HG02884 (cell line): ENCODE measurements at regions not wholly inside any gene's neighbourhood (a gene's known extent, or its start where the extent isn't known, plus 50 kb on each side); places are given as distances from the start of the nearest gene placed in this dataset.
"Not testable (repeated sequence)": the region's sequence is repeated elsewhere in the genome, so short reads cannot be mapped to it uniquely, and the experiment has no call there.

Source experiments
- ATAC-seq: cut with Tn5 transposase; IDR thresholded peaks from one replicate; pipeline ENCODE4 v1.9.1; 2021; ENCODE audit warnings: mild to moderate bottlenecking, moderate library complexity; ENCODE audit not compliant: unreplicated experiment

- no peak for ATAC-seq
Observed at GRCh38 chr5:66348387-66349125, 204.5 kb downstream of the SREK1 start.

- no peak for ATAC-seq
Observed at GRCh38 chr5:66351813-66352212, 207.7 kb downstream of the SREK1 start.

GRCh38 chr5:66353186-66353585 is 209.1 kb downstream of the SREK1 start:
- no peak for ATAC-seq

- ATAC-seq: no peak
Observed at GRCh38 chr5:66354422-66354821, 210.3 kb downstream of the SREK1 start.

DNA sequence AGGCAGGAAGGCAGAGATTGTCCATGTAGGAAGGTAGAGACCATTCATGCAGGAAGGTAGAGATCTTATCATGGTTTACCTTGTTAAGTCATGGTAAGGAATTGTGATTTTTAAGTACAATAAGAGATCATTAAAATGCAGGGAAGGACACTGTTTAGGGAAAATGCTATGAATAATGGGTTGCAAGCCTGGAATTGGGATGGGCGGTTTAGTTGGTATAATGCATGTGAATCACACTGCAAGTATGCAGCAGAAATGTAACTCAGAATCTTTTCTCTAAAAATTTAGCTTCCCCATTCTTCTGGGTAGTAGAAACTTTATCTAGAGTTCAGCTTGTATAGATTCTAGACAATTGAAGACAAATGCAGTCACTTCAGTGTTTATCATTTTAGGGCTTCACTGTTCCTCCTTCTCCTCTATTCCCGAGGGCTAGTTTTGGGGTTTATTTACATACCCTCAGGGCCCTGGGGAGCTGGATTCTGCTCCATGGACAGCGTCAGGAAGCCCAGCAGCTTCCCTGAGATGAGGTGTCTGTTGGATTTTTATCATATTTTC is 212.0 kb downstream of the SREK1 start:
- ATAC-seq: no peak

GRCh38 chr5:66358741-66359140 is 214.6 kb downstream of the SREK1 start:
- no peak for ATAC-seq

DNA sequence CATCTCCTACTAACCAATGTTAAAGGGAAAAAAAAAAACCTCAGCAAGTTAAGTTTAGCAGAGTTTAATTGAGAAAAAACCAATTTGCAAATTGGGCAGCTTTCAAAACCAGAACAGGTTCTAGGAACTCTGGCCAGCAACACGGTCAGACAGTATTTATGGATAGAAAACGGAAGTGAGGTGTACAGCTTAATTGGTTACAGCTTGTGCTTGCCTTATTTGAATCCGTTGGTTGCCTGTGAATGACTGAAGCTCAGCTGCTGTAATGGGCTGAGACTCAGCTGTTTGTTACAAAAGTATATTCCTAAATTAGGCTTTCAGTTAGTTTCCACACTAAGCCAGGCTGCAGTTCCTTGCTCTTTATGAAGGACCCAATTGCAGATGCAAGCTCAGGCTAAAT is 217.0 kb downstream of the SREK1 start:
- no peak for ATAC-seq

DNA sequence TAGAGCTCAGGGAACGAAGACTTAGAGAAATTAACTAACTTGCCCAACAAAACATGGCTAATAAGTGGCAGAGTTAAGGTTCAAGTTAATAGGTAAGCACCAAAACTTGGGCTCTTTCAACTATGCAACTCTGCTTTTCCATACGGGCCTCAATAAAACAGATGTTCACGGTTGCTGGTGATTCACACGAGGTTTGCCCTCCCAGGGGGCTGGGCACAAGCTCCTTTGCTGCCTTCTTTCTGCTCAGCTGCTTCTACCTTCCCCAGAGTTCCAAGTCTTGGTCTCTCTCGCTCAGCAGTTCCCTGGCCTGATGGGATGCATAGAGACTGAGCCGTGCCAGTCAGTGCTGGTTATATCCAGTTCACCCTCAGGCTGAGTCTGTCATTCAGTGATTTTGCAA is 217.9 kb downstream of the SREK1 start:
- no peak for ATAC-seq

GRCh38 chr5:66362687-66363086 is 218.6 kb downstream of the SREK1 start:
- ATAC-seq: no peak

- ATAC-seq: no peak
Observed at GRCh38 chr5:66363097-66363496, 219.0 kb downstream of the SREK1 start.

DNA sequence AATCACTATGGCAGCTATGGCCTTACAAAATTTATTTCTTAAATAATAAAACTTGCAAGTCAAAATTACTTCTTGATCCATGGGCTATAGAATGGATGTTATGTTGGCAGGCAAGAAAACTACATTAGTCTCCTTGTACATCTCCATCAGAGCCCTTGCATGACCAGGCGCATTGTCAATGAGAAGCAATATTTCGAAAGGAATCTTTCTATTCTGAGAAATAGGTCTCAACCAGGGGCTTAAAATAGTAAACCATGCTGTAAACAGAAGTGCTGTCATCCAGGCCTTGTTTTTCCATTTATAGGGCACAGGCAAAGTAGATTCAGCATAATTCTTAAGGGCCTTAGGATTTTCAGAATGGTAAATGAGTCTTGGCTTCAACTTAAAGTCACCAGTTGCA is 220.1 kb downstream of the SREK1 start:
- no peak for ATAC-seq

DNA sequence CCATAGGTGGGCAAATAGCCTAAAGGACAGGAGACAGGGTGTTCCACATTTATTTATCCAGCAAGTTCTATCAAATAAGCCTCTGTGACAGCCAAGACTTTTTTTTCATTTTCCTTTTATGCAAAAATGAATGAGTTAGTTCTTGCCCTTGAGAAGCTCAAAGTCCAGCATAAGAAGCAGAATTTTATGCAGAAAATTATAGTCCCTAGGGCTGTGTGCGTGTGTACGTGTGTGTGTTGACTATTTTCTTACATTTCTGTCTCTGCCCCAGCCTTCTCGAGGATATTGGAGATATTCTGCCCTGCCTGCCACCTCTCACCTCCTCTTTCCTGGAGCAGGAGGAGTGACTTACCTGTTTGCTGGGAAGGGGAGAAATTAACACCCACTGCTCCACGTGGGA is 221.9 kb downstream of the SREK1 start:
- no peak for ATAC-seq

- ATAC-seq: no peak
Observed at GRCh38 chr5:66367814-66368541, 223.9 kb downstream of the SREK1 start.

- no peak for ATAC-seq
Observed at GRCh38 chr5:66368811-66369210, 224.7 kb downstream of the SREK1 start.

GRCh38 chr5:66377747-66378146 is 218.4 kb upstream of the MAST4 start:
- ATAC-seq: no peak

GRCh38 chr5:66378407-66378806 is 217.8 kb upstream of the MAST4 start:
- no peak for ATAC-seq

- no peak for ATAC-seq
Observed at GRCh38 chr5:66382152-66382551, 214.0 kb upstream of the MAST4 start.

DNA sequence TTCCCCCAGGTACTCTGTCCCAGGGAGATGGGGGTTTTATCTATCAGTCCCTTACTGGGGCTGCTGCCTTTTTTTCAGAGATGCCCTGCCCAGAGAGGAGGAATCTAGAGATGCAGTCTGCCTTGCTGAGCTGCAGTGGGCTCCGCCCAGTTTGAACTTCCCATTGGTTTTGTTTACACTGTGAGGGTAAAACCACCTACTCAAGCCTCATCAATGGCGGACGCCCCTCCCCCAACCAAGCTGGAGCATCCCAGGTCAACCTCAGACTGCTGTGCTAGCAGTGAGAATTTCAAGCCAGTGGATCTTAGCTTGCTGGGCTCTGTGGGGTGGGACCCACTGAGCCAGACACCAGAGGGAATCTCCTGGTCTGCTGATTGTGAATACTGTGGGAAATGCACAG is 191.0 kb upstream of the MAST4 start:
- ATAC-seq: not testable (repeated sequence)

DNA sequence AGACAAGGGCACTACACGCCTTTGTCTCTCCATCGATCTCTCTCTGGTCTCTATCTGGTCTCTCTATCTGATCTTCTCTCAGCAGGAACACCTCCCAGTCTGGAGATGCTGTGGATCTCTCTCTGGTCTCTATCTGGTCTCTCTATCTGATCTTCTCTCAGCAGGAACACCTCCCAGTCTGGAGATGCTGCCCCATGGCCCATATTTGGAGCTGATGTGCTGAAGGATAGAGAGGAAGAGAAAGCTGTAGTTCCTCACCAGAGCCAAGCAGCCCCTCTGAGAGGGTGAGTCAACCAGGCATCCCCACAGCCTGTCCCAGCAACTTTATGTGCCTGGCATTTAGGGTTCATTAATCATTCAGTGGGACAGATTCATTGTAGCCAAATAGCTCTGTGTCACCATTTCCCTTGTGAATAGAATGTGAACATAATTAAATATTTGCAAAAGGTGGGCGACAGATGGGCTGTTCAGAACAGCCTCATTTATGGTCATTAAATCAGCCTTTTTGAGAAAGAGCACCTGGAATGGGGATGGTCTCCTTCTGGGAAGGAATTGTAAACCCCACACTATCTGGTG is 189.3 kb upstream of the MAST4 start:
- no peak for ATAC-seq

GRCh38 chr5:66407765-66408164 is 188.4 kb upstream of the MAST4 start:
- ATAC-seq: no peak

DNA sequence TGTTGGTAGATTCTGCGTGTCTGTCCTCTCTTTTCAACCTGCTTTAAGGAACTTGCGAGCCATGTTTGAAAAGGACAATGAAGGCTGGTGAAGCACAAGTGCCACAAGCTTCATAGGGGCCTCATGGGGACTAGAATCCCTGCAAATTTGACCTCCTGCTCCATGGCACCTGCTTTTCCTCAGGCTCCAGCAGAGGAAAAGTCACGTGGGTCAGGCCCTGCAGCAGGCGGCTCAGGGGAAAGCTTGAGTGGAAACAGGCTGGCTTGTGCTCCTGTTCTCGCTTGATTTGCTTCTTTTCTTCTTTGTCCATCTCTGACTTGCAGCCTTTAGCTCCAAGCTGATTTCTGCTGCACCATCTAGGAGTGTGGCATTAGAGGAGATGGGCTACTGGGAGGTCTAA is 187.6 kb upstream of the MAST4 start:
- no peak for ATAC-seq

DNA sequence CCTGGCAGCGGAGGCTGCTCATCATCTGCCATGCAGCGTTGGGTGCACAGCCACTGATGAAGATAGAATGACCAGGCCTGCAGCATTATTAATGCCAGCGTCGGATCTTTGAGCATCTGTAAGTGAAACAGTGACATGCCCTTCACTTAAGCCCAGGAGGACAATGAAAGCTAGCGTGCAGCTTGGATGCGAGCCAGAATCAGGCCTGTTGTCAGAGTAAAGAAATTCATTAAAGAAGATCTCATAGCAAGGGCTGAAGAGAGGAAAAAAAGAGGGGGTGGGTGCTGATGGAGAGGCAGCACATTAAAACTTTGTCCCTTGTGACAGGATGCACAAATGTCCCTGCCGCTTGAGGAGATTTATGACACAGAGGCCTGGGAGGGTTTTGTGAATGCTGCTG is 186.1 kb upstream of the MAST4 start:
- ATAC-seq: no peak
